H1 (cell line): ENCODE measurements at regions not wholly inside any gene's neighbourhood (a gene's known extent, or its start where the extent isn't known, plus 50 kb on each side); places are given as distances from the start of the nearest gene placed in this dataset.

ENCODE experiments used
- CTCF ChIA-PET: fragments of 300-600 bp; sonication (Branson Sonifier 250); formaldehyde crosslinking; loops from one replicate; lab custom pipeline; 2021; ENCODE audit not compliant: partially characterized antibody; lab: Charles Lee
- POLR2A ChIA-PET: fragments of 300-600 bp; sonication (Branson Sonifier 250); formaldehyde crosslinking; loops from one replicate; lab custom pipeline; 2021; ENCODE audit warnings: inconsistent platforms; ENCODE audit not compliant: partially characterized antibody; lab: Charles Lee
- DNase-seq, 2 experiments: peaks; one replicate each; pipeline versions ENCODE4 v3.0.0 to v3.0.0-alpha.2; 2010 to 2022; ENCODE audit warnings: low spot score in 2 of 2, low read depth in 1 of 2, mixed read lengths in 1 of 2
- FAIRE-seq: peaks from 2 replicates; lab custom pipeline; 2011; peaks lifted over from hg19 to GRCh38; lab: Jason Lieb, UNC
- H2AFZ ChIP-seq: 2 replicates; pipeline ENCODE4 v1.8.1; 2012; ENCODE audit warnings: low read length, inconsistent platforms
- H2AK5ac ChIP-seq: 2 replicates; pipeline ENCODE4 v1.6.1; 2013; ENCODE audit warnings: low read depth, low read length
- H2BK120ac ChIP-seq: replicated peaks from 2 replicates; pipeline ENCODE3; 2013; ENCODE audit warnings: low read depth, low read length, inconsistent platforms
- H2BK12ac ChIP-seq: 2 replicates; pipeline ENCODE4 v1.6.1; 2013; ENCODE audit warnings: low read depth, low read length
- H2BK15ac ChIP-seq: 2 replicates; pipeline ENCODE4 v1.6.1; 2013; ENCODE audit warnings: low read length
- H2BK20ac ChIP-seq: 2 replicates; pipeline ENCODE4 v1.6.1; 2013; ENCODE audit warnings: low read length
- H2BK5ac ChIP-seq: 2 replicates; pipeline ENCODE4 v1.6.1; 2013; ENCODE audit warnings: low read depth, low read length
- H3K14ac ChIP-seq: 2 replicates; pipeline ENCODE4 v1.6.1; 2013; ENCODE audit warnings: inconsistent platforms; ENCODE audit not compliant: insufficient read length
- H3K18ac ChIP-seq: 2 replicates; pipeline ENCODE4 v1.6.1; 2013; ENCODE audit warnings: low read length; ENCODE audit errors: extremely low read depth
- H3K23ac ChIP-seq: 2 replicates; pipeline ENCODE4 v1.6.1; 2013; ENCODE audit warnings: inconsistent platforms; ENCODE audit not compliant: insufficient read length
- H3K23me2 ChIP-seq: 2 replicates; pipeline ENCODE4 v1.6.1; 2013; ENCODE audit warnings: low read depth, low read length
- H3K27ac ChIP-seq: 2 replicates; pipeline ENCODE4 v1.6.1; 2011; ENCODE audit warnings: low read depth, low read length, inconsistent platforms
- H3K27me3 ChIP-seq, 4 experiments: replicated peaks in 1 of 4; 1 replicate in 1 of 4; 2 replicates in 3 of 4; pipeline versions ENCODE4 v1.6.1 to v1.8.1; 2011 to 2013; ENCODE audit warnings: low read length in 3 of 4, mild to moderate bottlenecking in 3 of 4, inconsistent platforms in 2 of 4, mixed read lengths in 2 of 4, moderate library complexity in 1 of 4; ENCODE audit not compliant: control insufficient read depth in 3 of 4, insufficient read depth in 3 of 4; ENCODE audit errors: extremely low read depth in 1 of 4
- H3K36me3 ChIP-seq, 4 experiments: 2 replicates each; pipeline versions ENCODE4 v1.6.1 to v1.8.1; 2011 to 2013; ENCODE audit warnings: mild to moderate bottlenecking in 4 of 4, low read length in 3 of 4, moderate library complexity in 2 of 4, control low read depth in 1 of 4, inconsistent platforms in 1 of 4; ENCODE audit not compliant: insufficient read depth in 4 of 4, control insufficient read depth in 2 of 4
- H3K4ac ChIP-seq: replicated peaks from 2 replicates; pipeline ENCODE3; 2013; ENCODE audit warnings: low read length, low read depth, mixed read lengths, inconsistent platforms; ENCODE audit not compliant: insufficient read length
- H3K4me1 ChIP-seq, 4 experiments: replicated peaks in 1 of 4; 1 replicate in 1 of 4; 2 replicates in 3 of 4; pipeline versions ENCODE4 v1.6.1 to v1.8.1; 2011 to 2013; ENCODE audit warnings: low read length in 3 of 4, inconsistent platforms in 2 of 4, mixed read lengths in 1 of 4; ENCODE audit not compliant: insufficient read depth in 4 of 4, control insufficient read depth in 3 of 4
- H3K4me2 ChIP-seq, 2 experiments: 2 replicates each; pipeline versions ENCODE4 v1.6.1 to v1.8.1; 2011 to 2013; ENCODE audit warnings: low read depth in 2 of 2, low read length in 2 of 2, control low read depth in 1 of 2, inconsistent platforms in 1 of 2, mild to moderate bottlenecking in 1 of 2; ENCODE audit not compliant: insufficient read depth in 1 of 2
- H3K4me3 ChIP-seq, 4 experiments: fragments of 200-600, 300-600 bp in 1 of 4; sonication (generic), shearing (Covaris generic), sonication (Bioruptor Twin) in 1 of 4; 2 replicates each; pipeline versions ENCODE4 v1.5.1 to v1.8.1; 2011 to 2016; ENCODE audit warnings: low read length in 4 of 4, low read depth in 3 of 4, control low read depth in 2 of 4, inconsistent platforms in 2 of 4, mild to moderate bottlenecking in 2 of 4, mixed read lengths in 1 of 4, moderate library complexity in 1 of 4; ENCODE audit not compliant: insufficient read depth in 2 of 4; ENCODE audit errors: extremely low read depth in 1 of 4
- H3K56ac ChIP-seq: replicated peaks from 2 replicates; pipeline ENCODE3; 2013; ENCODE audit warnings: low read depth, mild to moderate bottlenecking, mixed read lengths, low read length, inconsistent platforms; ENCODE audit not compliant: insufficient read length
- H3K79me1 ChIP-seq: 2 replicates; pipeline ENCODE4 v1.6.1; 2013; ENCODE audit warnings: low read depth, low read length, control low read depth
- H3K79me2 ChIP-seq, 2 experiments: 2 replicates each; pipeline versions ENCODE4 v1.6.1 to v1.8.1; 2012 to 2013; ENCODE audit warnings: low read length in 2 of 2, mild to moderate bottlenecking in 2 of 2, inconsistent platforms in 1 of 2; ENCODE audit not compliant: insufficient read depth in 2 of 2, control insufficient read depth in 1 of 2
- H3K9ac ChIP-seq, 4 experiments: replicated peaks in 1 of 4; 1 replicate in 1 of 4; 2 replicates in 3 of 4; pipeline versions ENCODE4 v1.6.1 to v1.8.1; 2011 to 2013; ENCODE audit warnings: low read depth in 3 of 4, low read length in 3 of 4, control low read depth in 2 of 4, mild to moderate bottlenecking in 2 of 4, moderate library complexity in 2 of 4, inconsistent platforms in 1 of 4; ENCODE audit errors: extremely low read depth in 1 of 4
- H3K9me3 ChIP-seq, 2 experiments: 2 replicates each; pipeline versions ENCODE4 v1.6.1 to v1.8.1; 2012 to 2013; ENCODE audit warnings: mild to moderate bottlenecking in 2 of 2, moderate library complexity in 2 of 2, control low read depth in 1 of 2, inconsistent platforms in 1 of 2, low read depth in 1 of 2, low read length in 1 of 2, mixed read lengths in 1 of 2; ENCODE audit not compliant: insufficient read depth in 2 of 2
- H4K20me1 ChIP-seq, 2 experiments: replicated peaks in 1 of 2; 2 replicates each; pipeline versions ENCODE3 to v1.8.1; 2011 to 2013; ENCODE audit warnings: inconsistent platforms in 2 of 2, low read length in 2 of 2, mild to moderate bottlenecking in 1 of 2; ENCODE audit not compliant: insufficient read depth in 2 of 2, control insufficient read depth in 1 of 2
- H4K5ac ChIP-seq: 2 replicates; pipeline ENCODE4 v1.6.1; 2013; ENCODE audit warnings: low read length, low read depth, mixed read lengths, inconsistent platforms; ENCODE audit not compliant: insufficient read length
- H4K8ac ChIP-seq: 2 replicates; pipeline ENCODE4 v1.8.0; 2013; ENCODE audit warnings: mild to moderate bottlenecking, moderate library complexity, low read length, inconsistent platforms; ENCODE audit not compliant: insufficient read depth; ENCODE audit errors: extremely low read depth
- H4K91ac ChIP-seq: replicated peaks from 2 replicates; pipeline ENCODE3; 2013; ENCODE audit warnings: low read length, mixed read lengths, inconsistent platforms; ENCODE audit not compliant: insufficient read length
- CTBP2 ChIP-seq: IDR thresholded peaks from 2 replicates; pipeline ENCODE4 v1.7.0; 2011; ENCODE audit warnings: borderline replicate concordance, mild to moderate bottlenecking, moderate library complexity, mixed read lengths, low read length; ENCODE audit not compliant: insufficient read depth, insufficient read length
- JUND ChIP-seq: IDR thresholded peaks from 2 replicates; pipeline ENCODE4 v1.6.1; 2011; ENCODE audit warnings: mild to moderate bottlenecking, improper control_type of control experiment, low read length
- TCF12 ChIP-seq: IDR thresholded peaks from 2 replicates; pipeline ENCODE4 v1.6.1; 2011; ENCODE audit warnings: low read depth, mild to moderate bottlenecking, low read length
- YY1 ChIP-seq: IDR thresholded peaks from 2 replicates; pipeline ENCODE4 v1.6.1; 2011; ENCODE audit warnings: low read depth, mild to moderate bottlenecking, low read length
- WGBS, 2 experiments: shearing (Covaris generic) in 1 of 2; methylation state at CpG; one replicate each; pipeline versions ENCODE4 v1.1.6 to v1.1.7; 2013 to 2015; ENCODE audit warnings: low lambda C conversion rate in 2 of 2, mixed read lengths in 2 of 2, inconsistent platforms in 1 of 2, low coverage in 1 of 2, missing lambda C conversion rate in 1 of 2; ENCODE audit not compliant: insufficient replicate concordance in 2 of 2, insufficient coverage in 1 of 2, insufficient read length in 1 of 2; ENCODE audit errors: extremely low coverage in 1 of 2, missing lambda C conversion rate in 1 of 2; 5-methylcytosine and 5-hydroxymethylcytosine counted together
- TF ChIP-seq, protein P1 (sequence below): IDR thresholded peaks from 2 replicates; pipeline ENCODE4 v1.6.1; 2012; ENCODE audit warnings: low read length, inconsistent platforms

DNA sequence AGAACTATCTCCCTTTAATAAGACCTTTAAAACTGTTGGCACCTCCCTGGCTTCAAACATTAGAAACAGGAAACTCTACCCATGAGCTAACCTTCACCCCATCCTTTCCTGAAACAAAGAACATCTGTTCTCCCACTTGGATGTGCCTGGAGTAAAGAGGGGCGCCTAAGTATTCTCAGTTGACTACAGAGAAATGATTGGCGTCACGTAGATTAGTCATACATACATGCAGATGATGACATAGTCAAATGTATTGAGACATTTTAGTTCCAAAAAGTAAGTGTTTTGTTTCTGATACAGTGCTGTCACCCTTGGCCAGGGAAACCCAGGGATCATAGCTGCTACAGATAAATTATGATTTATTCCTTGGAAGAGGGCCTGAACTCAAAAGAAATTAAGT is 260.0 kb upstream of the PLEKHG7 start:
- no peak for FAIRE-seq
- H3K9me3 ChIP-seq: no peaks in the 10 kb centered on the region
- H3K79me1 ChIP-seq: no peaks in the 10 kb centered on the region
- H3K23me2 ChIP-seq: no peaks in the 10 kb centered on the region
- no peaks in the 10 kb centered on the region for H3K36me3 ChIP-seq
- H3K27me3 ChIP-seq: no peaks in the 10 kb centered on the region
- no peak overlapping the region for H3K18ac ChIP-seq
- H4K20me1 ChIP-seq: no peaks in the 10 kb centered on the region
- no peak overlapping the region for H3K23ac ChIP-seq
- H3K4me3 ChIP-seq: no peak overlapping the region
- no peak overlapping the region for H2BK15ac ChIP-seq
- H4K5ac ChIP-seq: no peak overlapping the region
- no peak overlapping the region for H4K91ac ChIP-seq
- ChIA-PET CTCF (interaction anchor here (1.0 kb wide), 1 partner anchor 8 kb away, joined by 3 read pairs; no protein-coding TSS in a partner anchor), POLR2A (no interaction called here)
- no peak overlapping the region for H3K56ac ChIP-seq
- no peak overlapping the region for H3K4ac ChIP-seq
- H3K79me2 ChIP-seq: no peaks in the 10 kb centered on the region
- no peak overlapping the region for H2BK20ac ChIP-seq
- no peak overlapping the region for H3K14ac ChIP-seq
- no peaks in the 10 kb centered on the region; a peak in 1 of 7 replicates for H3K4me1 ChIP-seq
- 94% methylated on average over 3 of the region's 3 CpGs; no CpG with 5 or more reads in 1 of the 2 experiments for WGBS, 2 experiments
- no peak overlapping the region for H3K4me2 ChIP-seq
- H2BK120ac ChIP-seq: no peak overlapping the region
- H2AFZ ChIP-seq: no peak overlapping the region
- no peak overlapping the region for H3K27ac ChIP-seq
- TF ChIP-seq YY1: no peak
- no peak for TF ChIP-seq TCF12
- no peak for TF ChIP-seq JUND
- TF ChIP-seq, protein P1, sequence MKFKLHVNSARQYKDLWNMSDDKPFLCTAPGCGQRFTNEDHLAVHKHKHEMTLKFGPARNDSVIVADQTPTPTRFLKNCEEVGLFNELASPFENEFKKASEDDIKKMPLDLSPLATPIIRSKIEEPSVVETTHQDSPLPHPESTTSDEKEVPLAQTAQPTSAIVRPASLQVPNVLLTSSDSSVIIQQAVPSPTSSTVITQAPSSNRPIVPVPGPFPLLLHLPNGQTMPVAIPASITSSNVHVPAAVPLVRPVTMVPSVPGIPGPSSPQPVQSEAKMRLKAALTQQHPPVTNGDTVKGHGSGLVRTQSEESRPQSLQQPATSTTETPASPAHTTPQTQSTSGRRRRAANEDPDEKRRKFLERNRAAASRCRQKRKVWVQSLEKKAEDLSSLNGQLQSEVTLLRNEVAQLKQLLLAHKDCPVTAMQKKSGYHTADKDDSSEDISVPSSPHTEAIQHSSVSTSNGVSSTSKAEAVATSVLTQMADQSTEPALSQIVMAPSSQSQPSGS: no peak
- no peak for TF ChIP-seq CTBP2
- no peak overlapping the region for H2BK12ac ChIP-seq
- H2AK5ac ChIP-seq: no peak overlapping the region
- H4K8ac ChIP-seq: no peak overlapping the region
- no peak overlapping the region for H2BK5ac ChIP-seq
- no peak overlapping the region for H3K9ac ChIP-seq
- DNase-seq: no peak
